Head of caudate nucleus (tissue), 42 donors: ENCODE measurements at regions not wholly inside any gene's neighbourhood (a gene's known extent, or its start where the extent isn't known, plus 50 kb on each side); places are given as distances from the start of the nearest gene placed in this dataset.

Source experiments
- DNase-seq, 42 donors: peaks; one replicate each; pipeline versions ENCODE4 v3.0.0 to v3.0.0-alpha.2; 2020 to 2021; ENCODE audit warnings: mixed read lengths in 7 of 42
- intact Hi-C: fragments of 100-400 bp; cut with DNase I; formaldehyde crosslinking; loops from one replicate; pipeline ENCODE4 v1.15.0; 2022

- no peak for DNase-seq
- intact Hi-C loops: no loop called here
Observed at GRCh38 chr22:34489861-34490260, 569.6 kb upstream of the LARGE1 start.

DNA sequence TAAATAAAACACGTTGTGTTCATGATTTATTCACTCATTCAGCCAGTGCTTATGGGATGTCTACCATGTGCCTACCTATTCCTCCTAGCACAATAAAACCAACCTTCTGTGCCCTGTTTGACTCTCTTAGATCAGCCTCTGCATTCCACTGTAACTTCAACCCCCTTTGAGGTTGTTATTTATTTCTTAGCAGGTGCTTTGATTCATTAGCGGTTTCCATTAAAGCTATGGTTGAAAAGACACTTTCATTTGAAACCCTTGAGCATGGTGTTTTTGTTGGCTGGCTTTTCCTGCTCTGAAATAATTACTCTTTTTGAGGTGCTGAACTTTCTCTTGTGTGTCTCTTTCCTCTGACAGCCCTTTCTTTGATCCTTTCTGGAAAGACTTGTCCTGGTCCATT is 570.6 kb upstream of the LARGE1 start:
- DNase-seq: no peak
- intact Hi-C loops: no loop called here

DNA sequence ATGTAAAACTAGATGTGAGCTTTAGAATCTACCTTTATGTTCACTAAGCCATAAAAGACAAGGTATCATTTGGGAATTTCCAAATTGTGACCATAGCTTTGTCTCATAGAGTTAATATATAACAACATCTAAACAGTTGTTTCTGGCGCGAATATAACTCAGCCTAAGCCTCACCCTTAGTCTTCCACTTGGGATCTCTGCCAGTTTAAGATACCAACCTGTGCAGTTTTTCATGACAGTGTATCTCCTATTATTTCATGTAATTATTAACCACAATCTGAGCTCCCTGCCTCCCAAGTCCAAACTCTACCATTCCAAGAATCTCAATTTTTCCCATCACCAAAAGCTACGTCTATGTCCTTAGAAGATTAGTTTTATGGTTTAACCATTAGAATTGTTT is 572.5 kb upstream of the ISX start:
- no peak for DNase-seq
- intact Hi-C loops: no loop called here

- intact Hi-C loops: no loop called here
- no peak for DNase-seq
Observed at GRCh38 chr22:34501366-34501965, 564.5 kb upstream of the ISX start.

GRCh38 chr22:34502821-34503220 is 563.1 kb upstream of the ISX start:
- intact Hi-C loops: no loop called here
- no peak for DNase-seq

- no peak for DNase-seq
- intact Hi-C loops: no loop called here
Observed at GRCh38 chr22:34508797-34509196, 557.2 kb upstream of the ISX start.

DNA sequence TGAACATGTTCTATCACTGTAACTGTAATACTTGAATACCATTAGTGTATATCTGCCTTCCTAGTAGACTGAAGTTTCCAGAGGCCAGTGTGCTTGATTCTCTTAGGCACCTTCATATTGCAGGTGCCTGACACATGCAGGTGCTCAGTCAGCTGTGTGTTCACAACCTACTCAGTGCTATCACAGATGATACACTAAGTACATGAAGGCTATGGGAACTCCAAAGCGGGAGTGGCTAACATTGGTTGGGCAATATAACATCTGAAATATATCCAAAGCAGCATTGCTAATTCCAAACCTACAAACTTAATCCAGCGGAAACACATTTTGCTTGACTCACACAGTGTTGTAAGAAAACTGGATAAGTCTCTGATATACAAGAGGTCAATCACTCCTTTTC is 539.3 kb upstream of the ISX start:
- intact Hi-C loops: no loop called here
- no peak for DNase-seq

GRCh38 chr22:34534101-34534500 is 531.9 kb upstream of the ISX start:
- DNase-seq: no peak
- intact Hi-C loops: no loop called here

GRCh38 chr22:34567367-34567766 is 498.6 kb upstream of the ISX start:
- intact Hi-C loops: no loop called here
- DNase-seq: no peak

DNA sequence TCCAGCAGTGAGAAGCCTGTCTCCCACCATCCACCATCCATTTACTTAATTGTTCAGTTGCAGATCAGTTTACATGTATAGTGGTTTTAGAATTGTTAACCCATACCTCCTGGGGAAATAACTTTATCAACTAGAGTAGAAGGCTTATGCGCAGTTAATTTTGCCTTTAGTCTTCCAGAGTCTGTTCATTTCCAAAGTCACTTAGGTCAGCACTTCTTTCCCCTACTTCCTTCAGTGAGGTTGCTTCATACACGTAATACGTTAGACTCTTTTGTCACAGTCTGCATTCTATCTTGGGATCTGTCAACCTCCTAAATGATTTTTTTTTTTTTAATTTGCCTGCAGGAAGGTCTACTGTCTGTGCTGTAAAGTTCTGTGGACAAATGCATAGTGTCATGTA is 495.6 kb upstream of the ISX start:
- intact Hi-C loops: no loop called here
- no peak for DNase-seq

DNA sequence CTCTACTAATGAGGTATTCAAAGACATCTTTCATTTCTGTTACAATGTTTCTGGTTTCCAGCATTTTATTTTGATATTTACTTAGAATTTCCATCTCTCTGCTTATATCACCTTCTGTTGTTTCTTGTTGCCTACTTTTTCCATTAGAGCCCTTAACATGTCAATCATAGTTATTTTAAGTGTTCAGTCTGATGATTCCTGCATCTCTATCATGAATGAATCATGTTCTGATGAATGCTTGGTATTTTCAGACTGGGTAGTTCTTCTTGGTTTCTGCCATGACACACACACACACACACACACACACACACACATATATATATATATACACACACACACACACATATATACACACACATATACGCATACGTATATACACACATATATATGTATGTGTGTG is 486.4 kb upstream of the ISX start:
- no peak for DNase-seq
- intact Hi-C loops: no loop called here

GRCh38 chr22:34587357-34588356 is 478.3 kb upstream of the ISX start:
- intact Hi-C loops: no loop called here
- peak in 1 of 42 donors; percentile 24 for DNase-seq

GRCh38 chr22:34588871-34589545 is 476.9 kb upstream of the ISX start:
- no peak for DNase-seq
- intact Hi-C loops: no loop called here

DNA sequence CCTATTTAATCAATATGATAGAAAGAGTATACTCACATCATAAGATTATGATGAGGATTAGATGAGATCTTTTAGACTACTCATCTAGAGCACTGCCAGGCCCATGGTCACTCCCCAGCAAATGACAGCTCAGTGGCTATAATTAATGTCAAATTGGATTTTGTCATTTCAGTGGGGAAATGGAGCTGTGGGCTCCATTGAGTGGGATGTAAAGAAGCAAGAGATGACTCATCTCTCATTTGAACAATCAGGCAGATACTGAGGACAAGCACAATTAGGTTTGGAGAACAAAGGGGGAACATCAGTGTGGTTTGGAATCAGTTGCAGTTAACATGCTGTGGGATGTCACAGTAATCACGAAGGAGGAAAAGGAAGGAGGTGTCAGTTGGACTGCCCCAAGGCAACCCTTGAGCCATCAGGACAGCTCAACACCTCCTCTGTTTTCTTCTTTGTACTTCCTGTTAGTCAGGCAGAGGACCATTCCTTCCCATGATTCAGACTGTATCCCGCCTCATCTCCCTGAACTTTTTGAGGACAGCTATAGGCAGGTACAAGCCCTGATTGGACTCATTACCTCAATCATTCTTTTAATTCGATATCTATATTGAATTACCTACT is 473.7 kb upstream of the ISX start:
- peak in 1 of 42 donors; percentile 50 for DNase-seq
- intact Hi-C loops: no loop called here

DNA sequence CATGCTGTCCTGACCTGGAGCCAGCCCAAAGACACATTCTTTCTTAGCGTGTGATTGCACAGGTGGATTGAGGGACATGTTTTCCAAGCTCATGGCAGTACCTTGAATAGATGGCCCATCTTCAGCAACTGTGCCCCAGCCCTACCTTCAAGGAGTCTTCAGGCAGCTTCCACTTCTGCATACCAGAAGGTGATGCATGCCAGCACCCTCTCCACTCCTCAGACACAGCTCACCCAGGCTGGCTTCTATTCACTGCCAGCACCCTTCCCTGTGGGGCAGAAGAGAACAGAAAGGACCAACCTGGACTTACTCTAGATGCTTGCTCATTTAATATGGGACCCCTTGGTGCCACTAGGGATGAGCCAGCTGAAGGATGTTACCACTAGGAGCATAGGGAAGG is 466.4 kb upstream of the ISX start:
- no peak for DNase-seq
- intact Hi-C loops: no loop called here

- intact Hi-C loops: no loop called here
- DNase-seq: no peak
Observed at GRCh38 chr22:34604312-34604711, 461.6 kb upstream of the ISX start.

DNA sequence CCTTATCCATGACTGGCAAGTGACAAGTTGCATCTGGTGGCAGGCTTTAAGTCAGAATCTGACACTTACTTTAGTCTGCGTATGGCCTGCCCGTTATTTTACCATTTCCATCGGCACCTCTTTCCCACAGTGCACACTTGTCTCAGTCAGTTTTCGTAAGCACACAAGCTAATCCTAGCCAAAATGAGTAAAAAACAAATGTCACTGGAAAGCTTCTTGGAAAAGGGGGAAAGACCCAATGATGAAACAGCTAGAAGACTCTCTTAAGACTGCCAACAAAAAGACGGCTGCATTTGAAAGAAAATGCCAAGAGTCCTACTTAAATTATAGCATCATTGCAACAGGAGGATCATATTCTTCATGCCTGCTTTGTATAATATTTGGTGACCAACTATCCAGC is 457.9 kb upstream of the ISX start:
- no peak for DNase-seq

GRCh38 chr22:34608540-34609115 is 457.3 kb upstream of the ISX start:
- no peak for DNase-seq
- intact Hi-C loops: no loop called here

More for the DNA sequence above, 457.9 kb upstream of the ISX start:
- intact Hi-C loops: no loop called here

DNA sequence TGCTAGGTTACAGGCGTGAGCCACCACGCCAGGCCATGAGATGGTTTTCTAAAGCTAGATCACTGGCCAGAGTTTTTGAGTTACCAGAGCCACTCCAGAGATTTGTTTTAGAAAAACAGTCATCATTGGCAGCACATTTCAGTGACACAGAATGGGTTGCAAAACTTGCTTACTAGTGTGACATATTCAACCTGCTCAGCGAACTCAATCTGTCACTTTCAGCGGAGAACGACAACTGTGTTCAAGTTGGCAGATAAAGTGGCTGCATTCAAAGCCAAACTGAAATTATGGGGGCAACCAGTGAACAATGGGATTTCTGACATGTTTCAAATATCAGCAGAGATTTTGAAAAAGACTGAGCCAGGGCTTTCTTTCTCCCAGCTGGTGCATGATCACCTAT is 456.3 kb upstream of the ISX start:
- intact Hi-C loops: no loop called here
- DNase-seq: no peak
